Activated CD4-positive, alpha-beta memory T cell treated with anti-CD3 and anti-CD28 coated beads for 36 hours (primary cell): ENCODE measurements at regions not wholly inside any gene's neighbourhood (a gene's known extent, or its start where the extent isn't known, plus 50 kb on each side); places are given as distances from the start of the nearest gene placed in this dataset.
"Not testable (repeated sequence)": the region's sequence is repeated elsewhere in the genome, so short reads cannot be mapped to it uniquely, and the experiment has no call there.

Source experiments
- CTCF ChIA-PET: fragments of 350-600 bp; sonication (Branson Sonifier 250); formaldehyde crosslinking; loops from one replicate; lab custom pipeline; 2021; ENCODE audit warnings: antibody characterized with exemption, inconsistent platforms; lab: Charles Lee
- POLR2A ChIA-PET: fragments of 350-600 bp; sonication (Branson Sonifier 250); formaldehyde crosslinking; loops from one replicate; lab custom pipeline; 2021; ENCODE audit warnings: antibody characterized with exemption; lab: Charles Lee
- DNase-seq: peaks from one replicate; pipeline ENCODE4 v3.0.0-alpha.2; 2020
- H3K27ac Mint-ChIP-seq: one replicate; pipeline ENCODE4 v1.8.0; 2021; ENCODE audit warnings: mixed read lengths
- H3K27me3 Mint-ChIP-seq: one replicate; pipeline ENCODE4 v1.8.0; 2021; ENCODE audit warnings: mixed read lengths
- H3K36me3 Mint-ChIP-seq: one replicate; pipeline ENCODE4 v1.8.0; 2021; ENCODE audit warnings: mixed read lengths
- H3K4me1 Mint-ChIP-seq: one replicate; pipeline ENCODE4 v1.8.0; 2021; ENCODE audit warnings: low read depth, mixed read lengths
- H3K4me3 Mint-ChIP-seq: one replicate; pipeline ENCODE4 v1.8.0; 2021; ENCODE audit warnings: mild to moderate bottlenecking, mixed read lengths
- H3K9me3 Mint-ChIP-seq: one replicate; pipeline ENCODE4 v1.8.0; 2021; ENCODE audit warnings: mixed read lengths
- intact Hi-C: fragments of 100-400 bp; cut with micrococcal nuclease; formaldehyde crosslinking; loops from one replicate; pipeline ENCODE4 v1.15.1; 2023

DNA sequence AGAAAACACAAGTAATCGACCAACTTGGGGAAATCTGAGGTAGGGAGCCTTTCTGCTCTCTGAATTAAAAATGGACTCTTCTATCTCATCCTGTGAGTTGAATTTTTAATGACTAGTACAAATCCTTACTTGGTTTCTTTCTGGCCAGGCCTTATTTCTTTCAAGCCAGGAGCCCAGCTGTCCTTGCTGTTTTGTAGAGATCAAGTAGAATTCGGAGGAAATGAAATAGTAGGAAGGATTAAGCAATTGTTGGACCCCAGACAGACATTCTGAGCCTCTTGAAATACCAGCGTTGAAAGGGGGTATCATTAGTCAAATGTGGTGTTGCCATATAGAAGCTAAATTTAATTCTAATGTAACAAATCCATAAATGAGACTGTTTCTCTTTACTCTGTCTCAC is 53.7 kb upstream of the SMIM15 start:
- ChIA-PET CTCF (no interaction called here), POLR2A (no interaction called here)
- no peak for DNase-seq
- no peak overlapping the region for H3K4me3 Mint-ChIP-seq
- H3K4me1 Mint-ChIP-seq = no peaks in the 10 kb centered on the region
- no peaks in the 10 kb centered on the region for H3K9me3 Mint-ChIP-seq
- no peaks in the 10 kb centered on the region for H3K36me3 Mint-ChIP-seq
- H3K27me3 Mint-ChIP-seq = peaks cover 10% of the 10 kb centered on the region
- intact Hi-C loops = no loop called here
- H3K27ac Mint-ChIP-seq = no peak overlapping the region

DNA sequence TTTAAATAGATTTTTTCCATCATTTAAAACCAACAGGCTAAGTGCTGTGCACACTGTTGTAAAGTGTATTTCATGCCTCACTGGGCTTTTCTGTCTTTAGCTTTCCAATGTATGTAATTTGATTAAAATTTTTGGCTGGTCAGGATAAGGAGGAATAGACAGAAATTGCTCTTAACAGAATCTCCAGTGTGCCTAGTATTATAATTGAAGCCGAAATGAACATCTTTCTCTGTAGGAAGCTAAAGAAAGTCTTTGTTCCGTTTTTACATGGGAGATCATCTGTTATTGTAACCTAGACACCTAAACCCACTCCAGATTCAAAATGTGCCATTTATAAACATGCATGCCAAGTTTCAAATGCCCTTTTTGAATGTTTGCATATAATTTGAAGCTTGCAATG is 54.5 kb upstream of the SMIM15 start:
- no peaks in the 10 kb centered on the region for H3K9me3 Mint-ChIP-seq
- intact Hi-C loops = no loop called here
- DNase-seq = no peak
- H3K36me3 Mint-ChIP-seq = no peaks in the 10 kb centered on the region
- no peak overlapping the region for H3K4me3 Mint-ChIP-seq
- ChIA-PET POLR2A (interaction anchor here (0.7 kb wide), 1 partner anchor 1825 kb away, joined by 3 read pairs; no protein-coding TSS in a partner anchor), CTCF (no interaction called here)
- H3K27me3 Mint-ChIP-seq = peaks cover 10% of the 10 kb centered on the region
- H3K4me1 Mint-ChIP-seq = no peaks in the 10 kb centered on the region
- no peak overlapping the region for H3K27ac Mint-ChIP-seq

DNA sequence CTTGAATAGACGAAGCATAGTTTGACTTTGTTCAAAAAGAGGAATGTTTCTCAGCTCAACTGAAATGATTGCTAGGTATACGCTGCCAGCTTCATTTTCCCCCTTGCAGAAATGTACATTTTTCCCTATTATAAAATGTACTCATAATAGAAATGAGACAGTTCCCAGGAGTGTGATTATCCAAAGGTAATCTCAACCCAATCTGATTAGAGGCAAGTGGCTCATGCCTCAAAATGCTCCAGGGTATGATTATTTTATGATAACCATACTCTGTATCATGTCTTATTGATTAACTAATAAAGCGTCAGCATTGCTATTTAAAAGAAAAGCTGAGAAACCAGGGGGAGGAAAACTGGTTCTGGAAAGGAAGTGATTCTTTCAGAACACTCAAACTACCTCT is 54.9 kb upstream of the SMIM15 start:
- ChIA-PET POLR2A (interaction anchor here (0.7 kb wide), 1 partner anchor 1826 kb away, joined by 3 read pairs; no protein-coding TSS in a partner anchor), CTCF (no interaction called here)
- peaks cover 10% of the 10 kb centered on the region for H3K27me3 Mint-ChIP-seq
- H3K9me3 Mint-ChIP-seq = no peaks in the 10 kb centered on the region
- H3K36me3 Mint-ChIP-seq = no peaks in the 10 kb centered on the region
- H3K4me3 Mint-ChIP-seq = no peak overlapping the region
- H3K27ac Mint-ChIP-seq = no peak overlapping the region
- DNase-seq = no peak
- intact Hi-C loops = no loop called here
- no peaks in the 10 kb centered on the region for H3K4me1 Mint-ChIP-seq

DNA sequence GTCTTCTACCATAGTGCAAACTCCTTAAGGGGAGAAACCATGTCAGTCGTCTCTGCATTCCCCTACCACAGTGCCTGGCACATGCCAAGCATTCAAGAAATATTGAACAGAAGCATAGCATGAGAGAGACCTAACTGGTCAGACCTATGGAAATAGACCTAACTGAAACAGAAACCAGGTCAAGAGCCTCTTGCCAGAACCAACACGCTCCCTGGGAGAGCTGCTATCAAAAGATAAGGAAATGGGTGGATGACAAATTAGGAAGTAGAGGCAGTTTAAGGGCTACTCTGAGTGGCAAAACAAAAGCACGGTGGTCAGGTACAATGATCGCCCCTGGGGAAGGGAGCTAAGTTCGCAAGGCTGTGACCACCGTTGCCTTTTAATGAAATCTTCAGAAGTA is 66.0 kb upstream of the SMIM15 start:
- Mint-ChIP-seq H3K27ac (no peak overlapping the region), H3K4me3 (no peak overlapping the region), H3K4me1 (no peaks in the 10 kb centered on the region), H3K36me3 (no peaks in the 10 kb centered on the region), H3K9me3 (no peaks in the 10 kb centered on the region), H3K27me3 (no peaks in the 10 kb centered on the region)
- ChIA-PET CTCF (no interaction called here), POLR2A (no interaction called here)
- no peak for DNase-seq
- intact Hi-C loops = no loop called here

DNA sequence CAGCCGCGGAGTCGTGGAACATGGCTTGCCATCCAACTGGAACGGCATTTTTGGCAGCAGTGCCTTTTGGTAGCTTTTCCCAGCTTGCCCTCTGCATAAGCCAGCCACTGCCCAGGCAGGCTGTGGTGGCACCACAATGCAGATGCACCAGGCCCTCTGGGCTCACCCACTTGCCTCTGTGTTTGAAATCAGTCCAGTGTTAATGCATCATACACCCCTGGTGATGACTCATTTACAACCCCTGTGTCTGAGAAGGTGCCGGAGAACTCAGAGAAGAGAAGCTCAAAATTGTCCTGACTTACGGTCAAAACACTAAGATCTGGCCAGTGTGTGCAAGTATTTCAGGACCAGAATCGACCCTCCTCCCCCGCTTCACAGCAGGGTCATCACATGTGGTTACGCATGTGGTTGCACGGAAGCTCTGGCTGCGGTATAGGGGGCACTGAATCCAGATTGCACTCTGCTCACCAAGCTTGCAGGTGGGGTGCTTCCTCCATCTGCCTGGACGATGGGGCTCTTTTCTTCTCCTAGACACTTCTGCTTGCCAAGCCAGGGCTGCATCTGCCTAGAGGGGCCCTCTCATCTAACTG is 66.5 kb upstream of the SMIM15 start:
- Mint-ChIP-seq H3K36me3 (no peaks in the 10 kb centered on the region), H3K4me3 (no peak overlapping the region), H3K9me3 (no peaks in the 10 kb centered on the region), H3K27me3 (no peaks in the 10 kb centered on the region), H3K4me1 (no peaks in the 10 kb centered on the region), H3K27ac (no peak overlapping the region)
- ChIA-PET POLR2A (no interaction called here), CTCF (no interaction called here)
- intact Hi-C loops = no loop called here
- DNase-seq = no peak

DNA sequence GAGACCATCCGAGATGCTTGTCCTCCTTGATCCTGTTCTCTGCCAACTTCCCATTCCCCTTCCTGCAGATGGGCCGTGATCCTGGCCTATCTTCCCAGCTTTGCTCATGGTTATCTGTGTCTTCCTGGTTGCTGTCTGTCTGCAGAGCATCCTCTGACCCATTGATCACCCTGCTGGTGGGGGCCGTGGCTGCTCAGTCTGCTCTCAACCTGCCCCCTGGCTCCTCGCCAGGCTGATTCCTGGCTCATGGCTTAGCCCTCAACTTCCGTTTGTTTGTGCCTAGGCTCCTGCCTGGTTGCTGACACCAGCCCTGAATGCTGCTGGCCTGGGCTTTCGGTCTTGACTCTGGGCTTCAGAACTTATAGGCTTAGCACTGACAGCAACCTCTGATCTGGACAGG is 67.1 kb upstream of the SMIM15 start:
- intact Hi-C loops = no loop called here
- H3K27ac Mint-ChIP-seq = no peak overlapping the region
- H3K4me3 Mint-ChIP-seq = no peak overlapping the region
- POLR2A ChIA-PET = no interaction called here
- no peaks in the 10 kb centered on the region for H3K36me3 Mint-ChIP-seq
- H3K27me3 Mint-ChIP-seq = no peaks in the 10 kb centered on the region
- CTCF ChIA-PET = no interaction called here
- no peaks in the 10 kb centered on the region for H3K9me3 Mint-ChIP-seq
- DNase-seq = no peak
- H3K4me1 Mint-ChIP-seq = no peaks in the 10 kb centered on the region

DNA sequence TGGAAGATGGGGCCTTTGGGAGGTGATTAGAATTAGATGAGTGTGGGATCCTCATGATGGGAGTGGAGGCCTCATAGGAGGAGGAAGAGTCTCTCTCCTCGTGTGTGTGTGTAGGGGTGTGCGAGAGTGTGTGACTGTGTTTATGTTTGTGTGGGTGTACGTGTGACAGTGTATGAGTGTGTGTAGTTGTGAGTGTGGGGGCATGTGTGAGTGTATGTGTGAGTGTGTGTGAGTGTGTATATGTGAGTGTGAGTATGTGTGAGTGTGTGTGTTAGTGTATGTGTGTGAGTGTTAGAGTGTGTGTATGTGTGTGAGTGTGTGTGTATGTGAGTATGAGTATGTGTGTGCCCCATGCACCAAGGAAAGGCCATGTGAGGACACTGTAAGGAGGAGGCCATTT is 68.2 kb upstream of the SMIM15 start:
- CTCF ChIA-PET = no interaction called here
- Mint-ChIP-seq H3K9me3 (no peaks in the 10 kb centered on the region), H3K36me3 (no peaks in the 10 kb centered on the region), H3K27me3 (peaks cover 1% of the 10 kb centered on the region), H3K4me1 (no peaks in the 10 kb centered on the region), H3K27ac (no peak overlapping the region), H3K4me3 (no peak overlapping the region)
- POLR2A ChIA-PET = no interaction called here
- intact Hi-C loops = no loop called here
- no peak for DNase-seq

DNA sequence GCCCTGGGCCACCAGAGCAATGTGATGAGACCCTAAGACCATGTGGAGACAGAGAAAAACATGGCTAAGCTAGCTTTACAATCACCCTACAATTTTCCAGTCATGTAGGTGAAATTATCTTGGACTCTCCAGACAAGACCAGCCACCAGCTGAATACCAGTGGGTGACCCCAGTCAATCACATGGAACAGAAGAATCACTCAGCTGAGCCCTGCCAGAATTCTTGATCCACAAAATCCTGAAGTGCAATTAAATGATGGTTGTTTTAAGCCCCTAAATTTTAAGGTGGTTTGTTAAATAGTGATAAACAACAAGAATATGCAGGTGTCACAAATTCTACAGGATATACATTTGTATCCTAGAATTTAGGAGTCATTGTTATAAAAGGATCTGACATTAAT is 69.5 kb upstream of the SMIM15 start:
- POLR2A ChIA-PET = no interaction called here
- intact Hi-C loops = no loop called here
- CTCF ChIA-PET = no interaction called here

DNA sequence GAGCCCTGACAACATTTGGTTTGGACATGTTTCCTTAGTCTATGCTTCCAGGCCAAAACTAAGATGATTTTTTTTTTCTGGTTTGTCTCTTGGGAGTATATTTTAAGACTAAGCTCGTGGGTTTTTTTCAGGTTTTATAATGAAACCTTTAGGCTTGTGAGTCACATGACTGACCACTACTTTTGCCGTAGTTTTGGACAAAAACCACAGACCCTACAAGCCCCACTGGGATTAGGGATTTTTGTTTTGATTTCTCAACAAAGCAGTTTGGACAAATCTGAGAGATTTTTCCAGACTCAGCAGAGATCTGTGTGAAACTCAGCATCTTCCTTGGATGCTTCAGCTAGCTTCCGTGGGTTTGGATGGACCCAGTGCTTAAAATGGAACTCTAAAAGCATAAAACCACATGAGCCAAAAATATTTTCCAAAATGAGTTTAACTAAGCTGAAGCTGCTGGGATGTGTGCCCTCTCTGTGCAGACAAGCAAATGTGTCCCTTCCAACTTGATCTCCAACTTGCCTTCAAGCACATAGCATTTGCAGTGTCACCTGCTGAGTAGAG is 70.3 kb upstream of the SMIM15 start:
- ChIA-PET POLR2A (no interaction called here), CTCF (no interaction called here)
- H3K36me3 Mint-ChIP-seq = no peaks in the 10 kb centered on the region
- no peaks in the 10 kb centered on the region for H3K4me1 Mint-ChIP-seq
- no peak overlapping the region for H3K4me3 Mint-ChIP-seq
- DNase-seq = no peak
- H3K9me3 Mint-ChIP-seq = no peaks in the 10 kb centered on the region
- no peak overlapping the region for H3K27ac Mint-ChIP-seq
- peaks cover 1% of the 10 kb centered on the region for H3K27me3 Mint-ChIP-seq
- intact Hi-C loops = no loop called here

More for the DNA sequence above, 69.5 kb upstream of the SMIM15 start:
- Mint-ChIP-seq H3K36me3 (no peaks in the 10 kb centered on the region), H3K4me1 (no peaks in the 10 kb centered on the region), H3K9me3 (no peaks in the 10 kb centered on the region), H3K27ac (no peak overlapping the region), H3K4me3 (no peak overlapping the region), H3K27me3 (peaks cover 1% of the 10 kb centered on the region)
- DNase-seq = no peak

DNA sequence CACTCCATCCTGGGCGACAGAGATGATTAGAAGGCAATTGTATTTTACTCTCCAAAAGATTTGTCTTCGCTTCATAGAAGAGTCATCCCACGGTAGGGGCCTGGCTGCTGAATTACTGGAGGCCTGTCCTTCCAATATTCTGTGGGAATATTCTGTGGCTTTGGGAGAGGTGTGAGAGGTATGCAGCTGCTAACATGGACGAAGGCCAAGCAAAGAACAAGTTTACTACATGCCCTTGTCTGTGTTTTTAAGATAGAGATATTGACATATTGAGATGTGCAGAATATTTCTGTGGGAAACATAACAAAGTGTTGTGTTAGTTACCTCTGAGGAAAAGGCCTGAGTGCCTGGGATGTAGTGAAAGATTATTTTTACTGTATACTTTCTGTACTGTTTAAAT is 71.8 kb upstream of the SMIM15 start:
- peaks cover 4% of the 10 kb centered on the region for H3K27me3 Mint-ChIP-seq
- H3K4me3 Mint-ChIP-seq = no peak overlapping the region
- no peaks in the 10 kb centered on the region for H3K36me3 Mint-ChIP-seq
- DNase-seq = no peak
- H3K9me3 Mint-ChIP-seq = no peaks in the 10 kb centered on the region
- CTCF ChIA-PET = no interaction called here
- no peak overlapping the region for H3K27ac Mint-ChIP-seq
- intact Hi-C loops = no loop called here
- POLR2A ChIA-PET = no interaction called here
- H3K4me1 Mint-ChIP-seq = no peaks in the 10 kb centered on the region

DNA sequence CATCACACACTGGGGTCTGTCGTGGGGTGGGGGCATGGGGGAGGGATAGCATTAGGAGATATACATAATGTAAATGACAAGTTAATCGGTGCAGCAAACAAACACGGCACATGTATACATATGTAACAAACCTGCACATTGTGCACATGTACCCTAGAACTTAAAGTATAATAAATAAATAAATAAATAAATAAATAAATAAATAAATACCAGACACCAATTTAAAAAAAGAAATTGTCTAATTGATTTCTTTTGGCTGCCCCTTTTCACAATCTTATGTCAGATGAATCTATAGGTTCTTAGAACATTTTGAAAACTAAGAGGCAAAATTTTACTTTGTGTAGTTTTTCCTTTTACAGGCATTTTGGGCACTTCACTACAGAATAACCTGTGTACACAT is 74.4 kb upstream of the SMIM15 start:
- H3K4me3 Mint-ChIP-seq, CTCF ChIA-PET: not testable (repeated sequence)

DNA sequence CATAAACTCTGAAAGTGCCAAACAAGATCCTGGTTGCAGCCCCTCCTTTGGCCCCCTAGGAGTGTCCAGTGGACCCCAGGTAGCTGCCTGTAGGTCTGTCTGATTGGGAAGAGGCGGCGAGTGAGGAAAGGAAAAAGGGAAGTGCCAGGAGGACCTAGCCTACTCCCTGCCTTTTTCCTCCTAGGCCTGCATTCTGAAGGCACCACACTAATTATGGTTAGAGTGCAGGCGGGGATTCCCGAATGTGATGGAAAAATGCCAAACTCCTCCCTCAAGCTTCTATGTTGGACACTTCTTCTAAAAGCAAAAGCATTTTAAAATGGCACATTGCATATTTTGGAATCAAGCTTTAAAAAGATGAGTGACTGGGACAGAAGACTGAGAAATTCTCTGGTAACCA is 83.2 kb upstream of the SMIM15 start:
- no peak for DNase-seq
- ChIA-PET POLR2A (no interaction called here), CTCF (no interaction called here)
- H3K4me3 Mint-ChIP-seq = no peak overlapping the region
- H3K9me3 Mint-ChIP-seq = peaks cover 3% of the 10 kb centered on the region
- H3K27ac Mint-ChIP-seq = no peak overlapping the region
- H3K36me3 Mint-ChIP-seq = peaks cover 2% of the 10 kb centered on the region
- intact Hi-C loops = no loop called here
- H3K4me1 Mint-ChIP-seq = no peaks in the 10 kb centered on the region
- peaks cover 2% of the 10 kb centered on the region for H3K27me3 Mint-ChIP-seq

More for the DNA sequence above, 74.4 kb upstream of the SMIM15 start:
- H3K4me1 Mint-ChIP-seq, H3K27ac Mint-ChIP-seq, H3K36me3 Mint-ChIP-seq, H3K9me3 Mint-ChIP-seq, POLR2A ChIA-PET, H3K27me3 Mint-ChIP-seq, DNase-seq, intact Hi-C loops: not testable (repeated sequence)

DNA sequence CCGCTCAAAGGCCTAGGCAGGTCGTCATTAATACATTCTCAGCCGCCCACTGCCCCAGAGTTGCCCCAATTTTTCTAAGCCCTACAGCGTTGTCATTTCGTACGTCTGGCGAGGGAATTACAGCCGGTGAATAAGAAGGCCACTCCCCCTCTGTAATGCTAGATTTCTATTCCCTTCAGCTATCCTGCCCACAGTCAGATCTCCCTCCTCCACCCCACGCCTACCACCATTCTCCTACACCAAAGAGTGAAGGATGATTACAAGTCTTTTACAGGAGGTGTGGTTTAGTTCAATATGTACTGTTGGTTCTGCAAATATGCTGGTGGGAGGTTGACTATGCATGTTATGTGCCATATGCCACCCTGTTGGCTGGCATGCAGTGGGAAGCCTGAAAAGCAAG is 83.7 kb upstream of the SMIM15 start:
- no peak for DNase-seq
- Mint-ChIP-seq H3K4me1 (no peaks in the 10 kb centered on the region), H3K9me3 (peaks cover 3% of the 10 kb centered on the region), H3K27ac (no peak overlapping the region), H3K4me3 (no peak overlapping the region), H3K27me3 (peaks cover 2% of the 10 kb centered on the region), H3K36me3 (peaks cover 2% of the 10 kb centered on the region)
- CTCF ChIA-PET = no interaction called here
- POLR2A ChIA-PET = no interaction called here
- intact Hi-C loops = no loop called here
